OCI-LY1 (cell line): ENCODE measurements at regions not wholly inside any gene's neighbourhood (a gene's known extent, or its start where the extent isn't known, plus 50 kb on each side); places are given as distances from the start of the nearest gene placed in this dataset.

Source experiments
- EZH2 ChIP-seq: fragments of 200-600 bp; sonication (generic), shearing (Covaris generic); IDR thresholded peaks from 2 replicates; pipeline ENCODE4 v1.8.0; 2017; ENCODE audit warnings: borderline replicate concordance, mixed run types, mild to moderate bottlenecking, antibody characterized with exemption, low read length, moderate library complexity, mixed read lengths
- TF ChIP-seq, protein P1 (sequence below): fragments of 200-600 bp; sonication (generic), shearing (Covaris generic); IDR thresholded peaks from 2 replicates; pipeline ENCODE4 v1.5.1; 2017; ENCODE audit warnings: mild to moderate bottlenecking, antibody characterized with exemption, low read length, moderate library complexity, mixed read lengths

DNA sequence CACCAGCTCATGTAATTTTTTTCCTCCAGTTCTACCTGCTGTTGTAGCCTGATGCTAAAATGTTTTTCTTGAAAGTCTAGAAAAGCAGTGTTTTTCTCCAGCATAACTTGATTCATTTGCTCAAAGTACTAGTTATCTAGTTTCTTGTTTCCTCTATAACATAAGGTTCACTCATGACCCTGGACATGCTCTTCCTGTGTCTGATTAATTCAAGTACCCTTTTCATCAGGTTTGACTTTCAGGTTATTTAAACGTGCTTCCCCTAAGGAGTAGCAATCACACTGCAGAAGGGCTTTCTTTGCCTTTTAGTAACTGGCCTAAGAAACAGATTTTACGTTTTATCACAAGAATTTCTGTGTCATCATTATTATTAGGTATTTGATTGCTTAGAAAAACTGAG, 66.8 kb upstream of the EGFL6 start:
- TF ChIP-seq, protein P1, sequence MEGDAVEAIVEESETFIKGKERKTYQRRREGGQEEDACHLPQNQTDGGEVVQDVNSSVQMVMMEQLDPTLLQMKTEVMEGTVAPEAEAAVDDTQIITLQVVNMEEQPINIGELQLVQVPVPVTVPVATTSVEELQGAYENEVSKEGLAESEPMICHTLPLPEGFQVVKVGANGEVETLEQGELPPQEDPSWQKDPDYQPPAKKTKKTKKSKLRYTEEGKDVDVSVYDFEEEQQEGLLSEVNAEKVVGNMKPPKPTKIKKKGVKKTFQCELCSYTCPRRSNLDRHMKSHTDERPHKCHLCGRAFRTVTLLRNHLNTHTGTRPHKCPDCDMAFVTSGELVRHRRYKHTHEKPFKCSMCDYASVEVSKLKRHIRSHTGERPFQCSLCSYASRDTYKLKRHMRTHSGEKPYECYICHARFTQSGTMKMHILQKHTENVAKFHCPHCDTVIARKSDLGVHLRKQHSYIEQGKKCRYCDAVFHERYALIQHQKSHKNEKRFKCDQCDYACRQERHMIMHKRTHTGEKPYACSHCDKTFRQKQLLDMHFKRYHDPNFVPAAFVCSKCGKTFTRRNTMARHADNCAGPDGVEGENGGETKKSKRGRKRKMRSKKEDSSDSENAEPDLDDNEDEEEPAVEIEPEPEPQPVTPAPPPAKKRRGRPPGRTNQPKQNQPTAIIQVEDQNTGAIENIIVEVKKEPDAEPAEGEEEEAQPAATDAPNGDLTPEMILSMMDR, result no peak
- no peak for TF ChIP-seq EZH2
